WTC11 (cell line): ENCODE measurements at regions not wholly inside any gene's neighbourhood (a gene's known extent, or its start where the extent isn't known, plus 50 kb on each side); places are given as distances from the start of the nearest gene placed in this dataset.

ENCODE experiments used
- ATAC-seq: fragments of 200-7000 bp; cut with Tn5 transposase; 2 replicates; pipeline ENCODE4 v1.10.0; 2021; ENCODE audit warnings: mild to moderate bottlenecking, moderate library complexity
- CTCF ChIA-PET: fragments of 300-600 bp; sonication (Branson Sonifier 250); formaldehyde crosslinking; loops from one replicate; lab custom pipeline; 2021; ENCODE audit warnings: antibody characterized with exemption; lab: Charles Lee
- POLR2A ChIA-PET: fragments of 350-600 bp; sonication (Branson Sonifier 250); formaldehyde crosslinking; loops from one replicate; lab custom pipeline; 2021; ENCODE audit warnings: antibody characterized with exemption; lab: Charles Lee
- DNase-seq: peaks from one replicate; pipeline ENCODE4 v3.0.0; 2021; ENCODE audit warnings: low spot score
- H3K27ac Mint-ChIP-seq: 2 replicates; pipeline ENCODE4 v1.8.0; 2021; ENCODE audit warnings: mixed read lengths
- H3K27me3 Mint-ChIP-seq: 2 replicates; pipeline ENCODE4 v1.8.0; 2021; ENCODE audit warnings: low read depth, mild to moderate bottlenecking, moderate library complexity, mixed read lengths
- H3K36me3 Mint-ChIP-seq: 2 replicates; pipeline ENCODE4 v1.8.0; 2021; ENCODE audit warnings: mixed read lengths
- H3K4me1 Mint-ChIP-seq: 2 replicates; pipeline ENCODE4 v1.8.0; 2022; ENCODE audit warnings: mixed read lengths
- H3K4me3 Mint-ChIP-seq: 2 replicates; pipeline ENCODE4 v1.8.0; 2021; ENCODE audit warnings: mild to moderate bottlenecking, moderate library complexity, mixed read lengths
- H3K9me3 Mint-ChIP-seq: 2 replicates; pipeline ENCODE4 v1.8.0; 2021; ENCODE audit warnings: mixed read lengths
- ARID4B ChIP-seq: sonication (generic); formaldehyde crosslinking; IDR thresholded peaks from 2 replicates; pipeline ENCODE4 v1.8.0; 2023; ENCODE audit warnings: missing genetic modification reagents, mild to moderate bottlenecking, borderline replicate concordance
- ATF1 ChIP-seq: sonication (generic); formaldehyde crosslinking; IDR thresholded peaks from 2 replicates; pipeline ENCODE4 v1.8.1; 2023; ENCODE audit warnings: mild to moderate bottlenecking, moderate library complexity, missing genetic modification reagents
- CREB1 ChIP-seq: sonication (generic); formaldehyde crosslinking; IDR thresholded peaks from 2 replicates; pipeline ENCODE4 v1.8.0; 2023; ENCODE audit warnings: mild to moderate bottlenecking, missing genetic modification reagents
- CTCF ChIP-seq: fragments of 200-600 bp; IDR thresholded peaks from 2 replicates; pipeline ENCODE4 v1.8.0; 2022; ENCODE audit warnings: antibody characterized with exemption
- E2F1 ChIP-seq: sonication (generic); formaldehyde crosslinking; IDR thresholded peaks from 2 replicates; pipeline ENCODE4 v1.8.0; 2022; ENCODE audit warnings: mild to moderate bottlenecking, missing genetic modification reagents
- ELF4 ChIP-seq: sonication (generic); formaldehyde crosslinking; IDR thresholded peaks from 2 replicates; pipeline ENCODE4 v1.8.1; 2022; ENCODE audit warnings: low read depth, mild to moderate bottlenecking, moderate library complexity, missing genetic modification reagents
- FOXK1 ChIP-seq: sonication (generic); formaldehyde crosslinking; IDR thresholded peaks from 2 replicates; pipeline ENCODE4 v1.8.0; 2022; ENCODE audit warnings: mild to moderate bottlenecking, moderate library complexity, missing genetic modification reagents
- GTF2I ChIP-seq: fragments of 250-450 bp; sonication (Bioruptor Pico); conservative IDR thresholded peaks from 2 replicates; pipeline ENCODE4 v1.4.0; 2021; ENCODE audit warnings: mild to moderate bottlenecking
- HMGXB4 ChIP-seq: sonication (generic); formaldehyde crosslinking; IDR thresholded peaks from 2 replicates; pipeline ENCODE4 v1.8.1; 2023; ENCODE audit warnings: mild to moderate bottlenecking, moderate library complexity, missing genetic modification reagents
- JUN ChIP-seq: sonication (generic); formaldehyde crosslinking; IDR thresholded peaks from 2 replicates; pipeline ENCODE4 v1.8.0; 2023; ENCODE audit warnings: mild to moderate bottlenecking, missing genetic modification reagents
- MAX ChIP-seq: sonication (generic); formaldehyde crosslinking; IDR thresholded peaks from 2 replicates; pipeline ENCODE4 v1.8.0; 2022; ENCODE audit warnings: mild to moderate bottlenecking, missing genetic modification reagents
- MXD4 ChIP-seq: fragments of 250-450 bp; sonication (Bioruptor Pico); IDR thresholded peaks from 2 replicates; pipeline ENCODE4 v1.8.0; 2021; ENCODE audit warnings: mild to moderate bottlenecking, moderate library complexity, borderline replicate concordance
- MYBL2 ChIP-seq: sonication (generic); formaldehyde crosslinking; IDR thresholded peaks from 2 replicates; pipeline ENCODE4 v1.8.1; 2023; ENCODE audit warnings: mild to moderate bottlenecking, moderate library complexity, missing genetic modification reagents
- NFE2L1 ChIP-seq: sonication (generic); formaldehyde crosslinking; IDR thresholded peaks from 2 replicates; pipeline ENCODE4 v1.8.1; 2023; ENCODE audit warnings: missing genetic modification reagents
- NFYB ChIP-seq: sonication (generic); formaldehyde crosslinking; conservative IDR thresholded peaks from 2 replicates; pipeline ENCODE4 v1.8.0; 2022; ENCODE audit warnings: low read depth, missing genetic modification reagents
- NR3C1 ChIP-seq: sonication (generic); formaldehyde crosslinking; conservative IDR thresholded peaks from 2 replicates; pipeline ENCODE4 v1.8.1; 2023; ENCODE audit warnings: low read depth, mild to moderate bottlenecking, missing genetic modification reagents
- PRRX2 ChIP-seq: fragments of 250-450 bp; sonication (Bioruptor Pico); IDR thresholded peaks from 2 replicates; pipeline ENCODE4 v1.8.0; 2021; ENCODE audit warnings: mild to moderate bottlenecking
- RELA ChIP-seq: sonication (generic); formaldehyde crosslinking; IDR thresholded peaks from 2 replicates; pipeline ENCODE4 v1.8.1; 2022; ENCODE audit warnings: missing genetic modification reagents, mild to moderate bottlenecking, borderline replicate concordance
- RORB ChIP-seq: fragments of 250-450 bp; sonication (Bioruptor Pico); IDR thresholded peaks from 2 replicates; pipeline ENCODE4 v1.9.0; 2021; ENCODE audit warnings: mild to moderate bottlenecking
- SMAD3 ChIP-seq: sonication (generic); formaldehyde crosslinking; IDR thresholded peaks from 2 replicates; pipeline ENCODE4 v1.8.0; 2022; ENCODE audit warnings: missing genetic modification reagents, mild to moderate bottlenecking, borderline replicate concordance
- SOX15 ChIP-seq: fragments of 250-450 bp; sonication (Bioruptor Pico); IDR thresholded peaks from 2 replicates; pipeline ENCODE4 v1.9.0; 2021; ENCODE audit warnings: mild to moderate bottlenecking
- TCF7 ChIP-seq: sonication (generic); formaldehyde crosslinking; IDR thresholded peaks from 2 replicates; pipeline ENCODE4 v1.8.0; 2022; ENCODE audit warnings: mild to moderate bottlenecking, low read depth, missing genetic modification reagents, moderate library complexity
- TEAD1 ChIP-seq: sonication (generic); formaldehyde crosslinking; IDR thresholded peaks from 2 replicates; pipeline ENCODE4 v1.8.0; 2022; ENCODE audit warnings: mild to moderate bottlenecking, missing genetic modification reagents
- USF1 ChIP-seq: sonication (generic); formaldehyde crosslinking; IDR thresholded peaks from 2 replicates; pipeline ENCODE4 v1.8.0; 2022; ENCODE audit warnings: mild to moderate bottlenecking, missing genetic modification reagents
- ZNF396 ChIP-seq: fragments of 250-450 bp; sonication (Bioruptor Pico); IDR thresholded peaks from 2 replicates; pipeline ENCODE4 v1.8.0; 2021; ENCODE audit warnings: mild to moderate bottlenecking, moderate library complexity, borderline replicate concordance
- ZNF416 ChIP-seq: fragments of 250-450 bp; sonication (Bioruptor Pico); IDR thresholded peaks from 2 replicates; pipeline ENCODE4 v1.9.0; 2021; ENCODE audit warnings: mild to moderate bottlenecking, inconsistent platforms

GRCh38 chr7:84800846-84801245 lies 386.0 kb downstream of the SEMA3D start:
- H3K4me1 Mint-ChIP-seq: peaks cover 7% of the 10 kb centered on the region
- H3K27ac Mint-ChIP-seq: no peak overlapping the region
- TF ChIP-seq RELA: no peak
- TF ChIP-seq CTCF: no peak
- TF ChIP-seq NR3C1 (CRISPR knock-in tag): no peak
- TF ChIP-seq MYBL2: no peak
- TF ChIP-seq FOXK1 (CRISPR knock-in tag): no peak
- TF ChIP-seq USF1 (CRISPR knock-in tag): no peak
- no peak for TF ChIP-seq SOX15 (CRISPR knock-in tag)
- no peak for TF ChIP-seq MXD4
- ATAC-seq (no peak), DNase-seq (no peak)
- H3K4me3 Mint-ChIP-seq: no peak overlapping the region
- peaks cover 11% of the 10 kb centered on the region; the same call in 1 of the 2 replicates for H3K36me3 Mint-ChIP-seq
- peaks cover 18% of the 10 kb centered on the region for H3K9me3 Mint-ChIP-seq
- ChIA-PET CTCF (no interaction called here), POLR2A (no interaction called here)
- no peaks in the 10 kb centered on the region for H3K27me3 Mint-ChIP-seq

- TF ChIP-seq NFE2L1 (CRISPR knock-in tag) (no peak), MAX (CRISPR knock-in tag) (no peak), HMGXB4 (CRISPR knock-in tag) (no peak), RORB (CRISPR knock-in tag) (no peak), TEAD1 (CRISPR knock-in tag) (no peak), ARID4B (CRISPR knock-in tag) (no peak), JUN (CRISPR knock-in tag) (no peak), CREB1 (CRISPR knock-in tag) (no peak), SMAD3 (CRISPR knock-in tag) (no peak), NFYB (CRISPR knock-in tag) (no peak), ZNF396 (CRISPR knock-in tag) (no peak), GTF2I (CRISPR knock-in tag) (no peak), TCF7 (CRISPR knock-in tag) (no peak), PRRX2 (CRISPR knock-in tag) (no peak), ELF4 (CRISPR knock-in tag) (no peak), ZNF416 (CRISPR knock-in tag) (no peak), E2F1 (CRISPR knock-in tag) (no peak), RELA (no peak), ATF1 (CRISPR knock-in tag) (no peak)
- DNase-seq (no peak), ATAC-seq (no peak)
- no peaks in the 10 kb centered on the region for H3K27me3 Mint-ChIP-seq
- peaks cover 11% of the 10 kb centered on the region; the same call in 1 of the 2 replicates for H3K36me3 Mint-ChIP-seq
- H3K27ac Mint-ChIP-seq: no peak overlapping the region
- H3K4me1 Mint-ChIP-seq: peaks cover 7% of the 10 kb centered on the region
- ChIA-PET CTCF (no interaction called here), POLR2A (no interaction called here)
- peaks cover 23% of the 10 kb centered on the region for H3K9me3 Mint-ChIP-seq
- no peak overlapping the region for H3K4me3 Mint-ChIP-seq
Observed at GRCh38 chr7:84799106-84799505, 387.8 kb downstream of the SEMA3D start.
